Esophagus (tissue), 2 donors: ENCODE measurements at regions not wholly inside any gene's neighbourhood (a gene's known extent, or its start where the extent isn't known, plus 50 kb on each side); places are given as distances from the start of the nearest gene placed in this dataset.

Experiments
- H3K27ac ChIP-seq, 2 donors: one replicate each; pipeline ENCODE4 v1.5.1; 2013; ENCODE audit warnings: low read depth in 2 of 2, mild to moderate bottlenecking in 2 of 2, inconsistent platforms in 1 of 2, low read length in 1 of 2, moderate library complexity in 1 of 2
- H3K27me3 ChIP-seq, 2 donors: one replicate each; pipeline ENCODE4 v1.6.1; 2013; ENCODE audit warnings: low read length in 2 of 2, control low read depth in 1 of 2, mild to moderate bottlenecking in 1 of 2; ENCODE audit not compliant: insufficient read depth in 2 of 2, control insufficient read depth in 1 of 2
- H3K36me3 ChIP-seq, 2 donors: one replicate each; pipeline ENCODE4 v1.6.1; 2013; ENCODE audit warnings: low read length in 1 of 2; ENCODE audit not compliant: control insufficient read depth in 2 of 2, insufficient read depth in 2 of 2
- H3K4me1 ChIP-seq, 2 donors: one replicate each; pipeline ENCODE4 v1.6.1; 2013; ENCODE audit warnings: low read length in 1 of 2; ENCODE audit not compliant: control insufficient read depth in 2 of 2, insufficient read depth in 2 of 2
- H3K4me3 ChIP-seq, 2 donors: one replicate each; pipeline ENCODE4 v1.5.1; 2013; ENCODE audit warnings: low read length in 2 of 2, mild to moderate bottlenecking in 2 of 2, low read depth in 1 of 2, moderate library complexity in 1 of 2
- H3K9me3 ChIP-seq, 2 donors: one replicate each; pipeline ENCODE4 v1.6.1; 2013; ENCODE audit warnings: mild to moderate bottlenecking in 2 of 2, low read depth in 1 of 2, low read length in 1 of 2, moderate library complexity in 1 of 2; ENCODE audit not compliant: control insufficient read depth in 2 of 2, insufficient read depth in 1 of 2
- WGBS, 2 donors: extraction: QIAGEN DNeasy Blood & Tissue Kit; methylation state at CpG; one replicate each; pipeline ENCODE4 v1.1.7; 2013; 5-methylcytosine and 5-hydroxymethylcytosine counted together
- donor health status: healthy with polysubstance abuse.
- donor health status: Bipolar disorder and iron deficiency.

- no peaks in the 10 kb centered on the region for H3K27me3 ChIP-seq
- no peak overlapping the region for H3K27ac ChIP-seq
- H3K4me3 ChIP-seq, result no peak overlapping the region
- H3K4me1 ChIP-seq, result no peaks in the 10 kb centered on the region
- H3K36me3 ChIP-seq, result no peaks in the 10 kb centered on the region
- H3K9me3 ChIP-seq, result peaks cover 0 to 2% of the 10 kb centered on the region in 2 donors
- WGBS, 2 donors, result 54 to 55% methylated on average over 2 of the region's 2 CpGs
Measured at GRCh38 chr4:170657761-170658160, 568.0 kb upstream of the AADAT start.

- Histone ChIP-seq H3K27ac (no peak overlapping the region), H3K36me3 (no peaks in the 10 kb centered on the region), H3K9me3 (peaks cover 0 to 2% of the 10 kb centered on the region in 2 donors), H3K4me3 (no peak overlapping the region), H3K27me3 (no peaks in the 10 kb centered on the region), H3K4me1 (no peaks in the 10 kb centered on the region)
- 54 to 57% methylated on average over 2 of the region's 2 CpGs for WGBS, 2 donors
Measured at GRCh38 chr4:170656506-170656905, 566.8 kb upstream of the AADAT start.

- Histone ChIP-seq H3K4me3 (no peak overlapping the region), H3K36me3 (no peaks in the 10 kb centered on the region), H3K27me3 (no peaks in the 10 kb centered on the region), H3K4me1 (no peaks in the 10 kb centered on the region), H3K27ac (no peak overlapping the region), H3K9me3 (no peaks in the 10 kb centered on the region)
Measured at GRCh38 chr4:170652571-170652970, 562.8 kb upstream of the AADAT start.

GRCh38 chr4:170651786-170652185, 562.0 kb upstream of the AADAT start:
- Histone ChIP-seq H3K27me3 (no peaks in the 10 kb centered on the region), H3K9me3 (no peaks in the 10 kb centered on the region), H3K4me3 (no peak overlapping the region), H3K36me3 (no peaks in the 10 kb centered on the region), H3K4me1 (no peaks in the 10 kb centered on the region), H3K27ac (no peak overlapping the region)
- WGBS, 2 donors, result 49 to 67% methylated on average over 1 of the region's 1 CpG

GRCh38 chr4:170627418-170627817, 537.7 kb upstream of the AADAT start:
- no peaks in the 10 kb centered on the region for H3K4me1 ChIP-seq
- 78 to 81% methylated on average over 2 of the region's 2 CpGs for WGBS, 2 donors
- peaks cover 0 to 8% of the 10 kb centered on the region in 2 donors for H3K9me3 ChIP-seq
- H3K4me3 ChIP-seq, result no peak overlapping the region
- no peaks in the 10 kb centered on the region for H3K27me3 ChIP-seq
- H3K36me3 ChIP-seq, result no peaks in the 10 kb centered on the region
- H3K27ac ChIP-seq, result no peak overlapping the region

- no peaks in the 10 kb centered on the region for H3K27me3 ChIP-seq
- H3K4me1 ChIP-seq, result no peaks in the 10 kb centered on the region
- H3K4me3 ChIP-seq, result no peak overlapping the region
- H3K36me3 ChIP-seq, result no peaks in the 10 kb centered on the region
- H3K27ac ChIP-seq, result no peak overlapping the region
- no peaks in the 10 kb centered on the region for H3K9me3 ChIP-seq
- WGBS, 2 donors, result 68 to 70% methylated on average over 7 of the region's 7 CpGs
Measured at GRCh38 chr4:170623899-170624298, 534.1 kb upstream of the AADAT start.

GRCh38 chr4:170610434-170610833, 520.7 kb upstream of the AADAT start:
- Histone ChIP-seq H3K27me3 (no peaks in the 10 kb centered on the region), H3K9me3 (no peaks in the 10 kb centered on the region), H3K27ac (no peak overlapping the region), H3K4me1 (no peaks in the 10 kb centered on the region), H3K4me3 (no peak overlapping the region), H3K36me3 (no peaks in the 10 kb centered on the region)
- 76 to 81% methylated on average over 2 of the region's 2 CpGs for WGBS, 2 donors

GRCh38 chr4:170599894-170600293, 510.1 kb upstream of the AADAT start:
- Histone ChIP-seq H3K27me3 (no peaks in the 10 kb centered on the region), H3K27ac (no peak overlapping the region), H3K4me3 (no peak overlapping the region), H3K36me3 (no peaks in the 10 kb centered on the region), H3K4me1 (no peaks in the 10 kb centered on the region), H3K9me3 (no peaks in the 10 kb centered on the region)
- WGBS, 2 donors, result 73 to 81% methylated on average over 4 of the region's 4 CpGs

GRCh38 chr4:170591076-170591475, 501.3 kb upstream of the AADAT start:
- no peaks in the 10 kb centered on the region for H3K4me1 ChIP-seq
- no peaks in the 10 kb centered on the region for H3K27me3 ChIP-seq
- 91 to 92% methylated on average over 3 of the region's 3 CpGs for whole genome bisulfite sequencing, 2 donors
- no peaks in the 10 kb centered on the region for H3K36me3 ChIP-seq
- no peak overlapping the region for H3K4me3 ChIP-seq
- H3K9me3 ChIP-seq, result no peaks in the 10 kb centered on the region
- H3K27ac ChIP-seq, result no peak overlapping the region

GRCh38 chr4:170589597-170590191, 499.9 kb upstream of the AADAT start:
- H3K4me1 ChIP-seq, result no peaks in the 10 kb centered on the region
- no peaks in the 10 kb centered on the region for H3K36me3 ChIP-seq
- no peaks in the 10 kb centered on the region for H3K9me3 ChIP-seq
- H3K4me3 ChIP-seq, result no peak overlapping the region
- WGBS, 2 donors, result 60 to 63% methylated on average over 3 of the region's 3 CpGs
- H3K27ac ChIP-seq, result no peak overlapping the region
- H3K27me3 ChIP-seq, result no peaks in the 10 kb centered on the region
